ENCODE measurements at regions not wholly inside any gene's neighbourhood (a gene's known extent, or its start where the extent isn't known, plus 50 kb on each side); places are given as distances from the start of the nearest gene placed in this dataset.

DNA sequence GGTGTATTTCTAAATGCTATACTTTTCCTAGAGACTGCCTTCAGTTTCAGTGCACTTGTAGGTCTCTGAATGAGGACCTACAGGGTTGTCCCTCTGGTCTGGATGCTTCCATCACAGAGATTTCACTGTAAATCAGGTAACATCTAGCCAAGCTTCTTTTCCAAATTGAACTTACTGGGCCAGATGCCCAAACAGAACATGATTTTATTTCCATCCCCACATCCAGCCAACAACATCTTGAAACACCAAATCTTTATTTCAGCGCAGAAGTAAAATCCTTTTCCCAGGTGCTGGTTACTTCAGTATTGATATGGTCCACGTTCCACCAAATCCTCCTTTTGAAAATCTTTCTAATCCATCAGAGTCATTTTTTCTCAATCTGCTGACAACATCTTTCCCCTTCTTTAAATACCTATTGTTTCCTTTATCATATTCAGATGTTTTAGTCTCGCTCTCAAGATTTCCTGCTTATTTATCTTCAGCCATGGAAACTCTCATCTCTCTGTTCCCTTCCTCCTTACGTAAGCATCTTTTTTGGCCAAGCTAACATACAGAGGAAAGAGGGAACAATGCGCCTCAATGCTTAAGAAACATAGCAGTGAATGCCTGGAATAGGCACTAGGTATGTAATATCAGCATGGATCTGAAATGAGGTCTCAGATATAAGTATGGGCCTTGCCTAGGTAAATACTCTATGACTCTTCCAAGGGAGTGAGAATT is 201.2 kb upstream of the MTNR1B start:
- DNase-seq = no peak

DNA sequence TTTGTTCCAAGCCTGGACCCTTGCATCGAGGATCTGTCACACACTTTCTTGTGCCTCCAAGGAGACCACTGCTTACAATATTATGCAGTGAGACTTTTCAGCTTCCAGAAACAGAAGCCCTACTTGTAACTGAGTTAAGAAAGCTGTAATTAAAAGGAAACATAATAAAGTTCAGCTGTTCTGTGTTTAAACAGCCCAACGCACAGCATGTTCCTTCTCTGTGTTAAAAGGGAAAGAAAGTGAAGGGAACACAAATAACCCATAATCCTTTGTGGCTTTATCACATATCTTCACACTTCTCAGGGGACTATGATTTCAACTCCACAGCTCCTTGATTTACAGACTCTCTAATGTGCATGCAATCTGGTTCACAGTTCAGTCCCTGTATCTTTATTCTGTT is 200.3 kb upstream of the MTNR1B start:
- no peak for DNase-seq

DNA sequence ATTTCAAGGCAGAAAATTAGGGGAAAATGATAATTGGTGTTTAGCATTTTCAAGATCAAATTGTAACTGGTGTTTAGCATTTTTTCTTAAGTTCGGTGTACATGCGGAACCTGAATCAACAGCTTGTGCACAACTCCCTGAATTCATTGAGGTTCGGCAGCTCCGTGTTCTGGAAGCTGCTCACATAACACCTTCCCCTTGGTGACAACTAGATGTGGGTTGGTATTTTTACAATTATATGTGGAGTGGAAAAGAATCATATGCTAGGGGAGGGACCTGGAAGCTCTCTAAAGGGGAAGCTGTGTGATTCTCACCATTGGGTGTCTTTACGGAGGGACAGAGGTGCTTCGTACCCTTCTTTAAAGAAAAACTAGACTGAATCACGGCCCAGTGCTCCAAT is 199.0 kb upstream of the MTNR1B start:
- DNase-seq = no peak

DNA sequence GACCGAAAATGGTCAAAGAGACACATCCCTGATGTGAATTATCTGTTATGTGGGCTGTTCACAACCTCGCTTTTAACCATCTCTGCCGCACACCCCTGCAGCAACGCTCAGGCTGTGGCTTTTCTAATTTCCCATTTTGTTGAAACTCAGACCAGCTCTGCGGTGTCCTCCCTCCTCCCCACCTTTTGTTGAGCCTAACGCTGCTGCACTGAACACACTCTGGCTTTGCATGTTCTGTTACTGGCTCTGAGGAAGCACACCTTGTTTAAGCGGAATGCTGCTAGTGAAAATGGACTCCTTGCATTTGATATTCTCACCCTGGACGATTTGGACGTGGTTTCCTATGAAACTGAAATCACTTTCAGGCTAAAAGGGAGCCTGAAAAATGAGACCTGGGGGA is 198.5 kb upstream of the MTNR1B start:
- DNase-seq = peak; percentile 7

DNA sequence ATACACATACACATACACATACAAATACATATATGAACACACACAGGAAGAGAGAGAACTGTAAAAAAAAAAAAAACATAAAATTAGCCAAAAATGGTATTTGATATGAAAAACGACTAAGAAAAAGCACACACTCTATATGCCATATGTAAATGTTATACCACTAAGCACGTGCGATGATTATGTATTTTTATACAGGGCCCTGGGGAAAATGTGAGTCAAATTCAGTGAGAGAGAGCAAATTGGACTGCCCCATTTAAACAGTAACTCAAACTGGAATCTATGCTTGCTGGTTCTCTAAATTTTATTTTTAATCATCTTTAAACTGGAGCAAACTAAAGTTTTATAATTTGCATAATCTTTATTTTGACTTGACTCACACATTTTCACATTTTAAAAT is 197.8 kb upstream of the MTNR1B start:
- DNase-seq = no peak

DNA sequence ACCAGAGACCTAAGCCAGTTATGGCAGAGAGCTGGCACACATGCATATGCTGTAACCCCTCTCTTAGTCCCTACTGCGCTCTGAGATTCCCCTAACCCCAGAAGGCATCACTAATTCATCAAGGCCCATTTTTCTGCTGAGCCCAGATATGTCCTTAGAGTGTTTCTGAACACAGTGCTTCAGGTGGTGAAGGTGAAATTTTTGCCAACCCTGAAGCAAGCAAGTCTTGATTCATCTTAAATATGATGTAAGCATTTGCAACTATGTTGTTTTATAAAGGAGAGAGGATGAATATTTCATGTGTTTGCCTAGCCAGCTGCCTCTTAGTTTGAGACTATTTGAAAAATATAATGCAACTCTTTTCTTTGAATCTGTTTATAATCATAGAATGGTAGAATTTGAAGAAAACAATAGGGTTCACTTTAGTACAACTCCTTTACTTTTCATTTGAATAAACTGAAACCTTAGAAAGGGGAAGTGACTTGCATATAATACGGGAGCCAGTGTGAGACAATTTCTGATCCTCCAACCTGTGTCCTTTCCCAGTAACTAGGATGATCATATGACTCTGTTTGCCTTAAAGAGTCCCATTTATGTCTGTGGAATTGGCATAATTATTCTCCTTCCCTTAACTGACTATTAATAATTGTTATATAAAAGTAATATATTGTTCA is 194.3 kb upstream of the MTNR1B start:
- no peak for DNase-seq

DNA sequence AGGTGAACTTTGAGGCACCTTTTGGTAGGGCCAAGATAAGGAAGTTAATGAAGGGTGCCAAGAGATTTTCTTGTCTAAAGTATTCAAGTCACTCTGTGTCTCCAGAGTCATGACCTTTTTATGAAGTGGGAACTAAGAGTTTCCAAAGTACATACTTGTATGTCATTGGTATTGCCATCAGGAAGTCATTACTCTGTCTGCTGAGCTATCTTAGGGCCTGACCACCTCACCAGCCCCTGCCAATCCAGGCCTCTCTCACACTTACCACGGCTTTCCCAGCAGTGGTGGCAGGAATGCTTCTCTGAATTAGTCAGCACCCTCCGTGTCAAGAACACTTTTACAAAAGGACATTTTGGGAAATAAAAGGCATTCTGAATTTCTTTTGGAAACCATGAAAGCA is 192.8 kb upstream of the MTNR1B start:
- DNase-seq = no peak

DNA sequence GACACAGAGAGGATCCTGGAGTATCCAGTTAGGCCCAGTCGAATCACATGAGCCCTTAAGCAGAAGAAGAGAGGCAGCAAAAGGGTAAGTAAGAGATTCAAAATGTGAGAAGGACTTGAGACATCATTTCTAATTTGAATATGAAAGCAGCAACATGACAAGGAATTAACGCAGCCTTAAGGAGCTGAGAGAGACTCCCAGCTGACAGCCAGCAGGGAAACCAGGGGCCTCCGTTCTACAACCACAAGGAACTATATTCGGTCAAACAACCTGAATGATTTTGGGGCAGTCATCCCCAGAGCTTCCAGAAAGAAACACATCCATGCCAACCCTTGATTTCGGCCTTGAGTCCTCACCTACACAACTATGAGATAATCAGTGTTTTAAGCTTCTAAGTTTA is 189.7 kb upstream of the MTNR1B start:
- DNase-seq = no peak

DNA sequence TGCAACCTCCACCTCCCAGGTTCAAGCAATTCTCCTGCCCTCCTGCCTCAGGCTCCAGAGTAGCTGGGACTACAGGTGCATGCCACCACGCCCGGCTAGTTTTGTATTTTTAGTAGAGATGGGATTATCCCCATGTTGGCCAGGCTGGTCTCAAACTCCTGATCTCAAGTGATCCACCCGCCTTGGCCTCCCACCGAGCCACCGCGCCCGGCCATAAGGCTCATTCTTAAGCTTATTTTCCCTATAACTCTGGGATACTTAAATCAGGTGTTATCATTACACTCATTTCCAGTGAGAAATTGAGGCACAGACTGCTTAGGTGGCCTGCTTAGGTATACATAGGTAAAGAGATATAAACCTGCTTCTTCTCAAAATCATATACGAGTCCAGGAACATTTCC is 188.3 kb upstream of the MTNR1B start:
- no peak for DNase-seq

DNA sequence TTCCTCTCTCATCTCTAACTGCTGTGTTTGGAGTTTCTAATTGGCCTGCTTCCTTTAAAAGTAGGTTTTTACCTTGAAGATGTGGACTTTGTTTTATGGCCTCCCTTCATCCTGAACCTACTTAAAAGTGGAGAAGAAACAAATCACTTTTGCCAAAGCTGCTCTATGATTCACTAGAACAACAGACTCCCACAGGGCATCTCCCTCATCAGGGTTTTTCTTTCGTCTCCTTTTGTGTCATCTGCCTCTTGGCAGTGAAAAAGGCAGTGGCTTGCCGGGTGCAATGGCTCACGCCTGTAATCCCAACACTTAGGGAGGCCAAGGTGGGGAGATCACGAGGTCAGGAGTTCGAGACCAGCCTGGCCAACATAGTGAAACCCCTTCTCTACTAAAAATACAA is 186.6 kb upstream of the MTNR1B start:
- no peak for DNase-seq

DNA sequence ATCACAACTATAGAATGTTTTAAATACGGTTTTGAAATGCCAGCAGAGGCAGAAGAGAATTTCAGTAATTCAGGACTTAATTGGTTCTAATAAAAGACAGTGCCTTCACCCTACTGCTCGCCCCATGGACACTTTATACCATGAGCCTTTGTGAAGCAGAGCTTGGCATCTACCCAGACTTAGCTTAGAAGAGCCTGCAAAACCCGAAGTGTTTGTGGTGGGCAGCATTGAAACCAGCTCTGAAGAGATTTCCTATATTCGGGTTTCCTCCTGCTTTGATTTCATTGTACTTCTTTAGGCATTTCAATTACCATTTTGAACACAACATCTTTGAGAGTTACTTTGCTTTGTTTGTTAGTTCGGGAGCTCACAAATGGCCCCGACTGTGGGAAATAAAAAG is 185.1 kb upstream of the MTNR1B start:
- no peak for DNase-seq

DNA sequence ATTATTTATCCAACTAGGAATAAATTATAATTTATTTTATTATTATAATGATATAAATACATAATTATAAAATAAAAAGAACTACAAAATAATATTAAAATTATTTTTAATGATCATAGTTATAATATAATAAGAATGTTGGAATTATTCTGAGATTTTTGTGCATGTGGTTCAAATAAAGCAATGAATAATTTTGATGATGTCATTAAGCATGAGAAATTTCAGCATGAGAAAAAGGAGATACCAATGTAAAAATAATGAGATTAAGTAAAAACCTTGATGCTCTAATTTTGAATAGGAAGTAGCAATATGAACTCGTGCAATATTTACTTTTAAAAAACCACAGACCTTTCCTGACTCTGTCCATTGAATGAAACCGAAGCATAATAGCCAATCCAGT is 181.8 kb upstream of the MTNR1B start:
- no peak for DNase-seq

DNA sequence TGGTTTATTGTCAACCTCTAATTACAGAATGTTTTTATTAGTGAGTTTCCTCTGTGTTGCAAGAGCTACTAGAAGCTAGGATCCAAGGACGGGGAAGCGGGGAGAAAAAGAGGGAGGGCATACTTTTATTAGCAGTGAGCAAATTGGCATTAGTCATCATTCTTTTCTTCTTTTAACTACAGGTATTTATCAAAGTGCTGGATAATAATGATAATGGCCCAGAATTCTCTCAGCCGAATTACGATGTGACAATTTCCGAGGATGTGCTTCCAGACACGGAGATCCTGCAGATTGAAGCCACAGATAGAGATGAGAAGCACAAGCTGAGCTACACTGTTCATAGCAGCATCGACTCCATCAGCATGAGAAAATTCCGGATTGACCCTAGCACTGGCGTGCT is 179.7 kb upstream of the MTNR1B start:
- no peak for DNase-seq

DNA sequence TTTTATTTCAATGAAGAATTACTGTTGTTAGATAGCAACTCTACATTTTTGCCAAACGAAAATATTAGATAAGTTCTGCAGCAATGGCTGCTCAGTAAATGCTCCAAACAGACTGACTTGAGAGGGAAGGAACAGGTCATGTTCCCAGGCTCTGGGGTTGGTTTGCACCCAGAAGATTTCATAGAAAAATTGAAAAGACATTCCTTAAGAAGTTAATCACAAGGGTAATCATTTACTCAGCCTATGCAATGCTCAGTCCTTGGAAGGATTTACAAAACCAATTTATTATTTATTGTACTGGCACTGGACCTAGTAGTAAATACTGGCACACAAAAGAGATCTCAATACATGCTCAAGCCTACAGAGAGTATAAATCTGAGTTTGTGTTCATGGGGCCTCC is 179.1 kb upstream of the MTNR1B start:
- DNase-seq = no peak

DNA sequence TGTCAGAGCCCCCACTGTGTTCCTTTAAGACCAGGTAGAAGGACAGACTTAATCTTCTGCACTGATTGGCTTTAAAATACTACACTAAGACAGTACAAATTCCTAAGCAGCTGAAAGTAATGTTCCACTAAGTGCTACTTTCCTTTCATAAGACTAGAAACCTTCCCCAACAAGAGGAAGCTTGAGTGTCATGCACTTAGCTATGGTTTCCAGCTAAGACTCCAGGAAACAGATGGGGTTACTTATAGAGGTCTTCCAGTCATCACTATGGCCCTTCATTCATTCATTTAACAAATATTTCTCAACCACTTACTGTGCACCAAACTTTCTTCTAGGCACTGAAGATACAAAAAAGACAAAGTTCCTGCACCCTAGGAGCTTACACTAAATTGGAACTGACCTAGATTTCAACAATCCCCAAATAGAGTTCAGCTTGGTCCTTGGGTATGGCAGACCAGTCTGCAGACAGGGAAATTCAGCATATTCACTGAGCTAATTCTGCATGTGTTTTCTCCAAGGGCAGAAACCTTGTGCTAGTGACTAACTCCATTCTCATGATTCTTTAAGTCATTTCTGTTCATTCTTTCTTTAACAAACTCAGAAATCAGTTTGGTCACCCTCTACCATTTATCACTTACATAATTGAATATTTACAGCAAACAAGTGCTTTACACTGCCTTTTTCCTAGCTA is 178.4 kb upstream of the MTNR1B start:
- DNase-seq = no peak

DNA sequence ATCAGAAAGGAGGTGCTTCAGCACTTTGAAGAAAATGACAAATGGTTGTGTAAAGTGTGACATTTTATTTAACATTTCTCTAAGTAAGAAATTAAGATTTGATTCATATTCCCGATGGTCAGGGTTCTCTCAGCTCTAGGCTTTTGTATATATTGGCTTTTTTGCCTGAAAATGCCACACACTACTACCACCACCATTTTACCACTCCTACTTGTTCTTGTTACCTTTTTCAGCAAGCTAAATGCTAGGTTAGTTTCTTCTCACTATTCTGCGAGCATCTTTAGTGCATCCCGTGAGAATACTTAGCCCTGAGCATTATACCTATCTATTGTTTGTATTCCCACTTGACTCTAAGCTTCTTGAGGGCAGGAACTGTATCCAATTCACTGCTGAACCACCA is 177.6 kb upstream of the MTNR1B start:
- DNase-seq = no peak

DNA sequence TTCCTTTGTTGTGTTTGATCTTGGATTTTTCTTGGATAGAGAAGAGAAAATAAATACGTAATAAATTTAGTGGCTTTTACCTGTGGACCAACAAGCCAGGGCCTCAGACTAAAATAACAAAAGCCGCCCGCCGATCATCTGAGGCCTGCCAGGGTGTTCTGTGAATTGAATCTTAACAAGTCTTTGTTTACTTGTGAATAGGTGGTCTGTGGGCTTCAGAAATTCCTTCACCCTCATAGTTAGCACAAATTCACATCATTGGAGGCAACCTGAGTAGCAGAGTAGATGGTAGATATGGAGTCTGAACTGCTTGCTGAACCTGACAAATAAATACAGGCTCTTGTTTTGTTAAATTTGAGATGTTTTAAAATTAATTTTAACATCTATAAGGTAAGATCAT is 176.3 kb upstream of the MTNR1B start:
- DNase-seq = no peak

DNA sequence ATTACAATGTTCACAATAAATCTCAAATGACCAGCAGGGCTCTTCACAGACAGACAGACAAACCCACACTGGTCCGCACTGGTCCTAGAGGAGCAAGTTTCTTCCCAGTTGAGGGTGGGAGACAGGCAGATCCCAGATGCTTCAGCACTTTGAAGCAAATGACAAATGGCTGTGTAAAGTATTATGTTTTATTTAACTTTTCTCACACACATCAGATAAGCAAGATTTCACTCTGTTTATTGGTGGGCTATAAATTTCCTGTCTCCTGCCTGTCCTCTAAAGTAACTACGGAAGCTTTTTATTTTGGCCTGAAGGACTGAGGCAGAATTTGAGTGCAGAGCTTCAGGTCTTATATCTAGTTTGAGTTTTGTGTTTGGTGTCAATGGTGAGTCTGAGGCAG is 174.7 kb upstream of the MTNR1B start:
- DNase-seq = no peak

DNA sequence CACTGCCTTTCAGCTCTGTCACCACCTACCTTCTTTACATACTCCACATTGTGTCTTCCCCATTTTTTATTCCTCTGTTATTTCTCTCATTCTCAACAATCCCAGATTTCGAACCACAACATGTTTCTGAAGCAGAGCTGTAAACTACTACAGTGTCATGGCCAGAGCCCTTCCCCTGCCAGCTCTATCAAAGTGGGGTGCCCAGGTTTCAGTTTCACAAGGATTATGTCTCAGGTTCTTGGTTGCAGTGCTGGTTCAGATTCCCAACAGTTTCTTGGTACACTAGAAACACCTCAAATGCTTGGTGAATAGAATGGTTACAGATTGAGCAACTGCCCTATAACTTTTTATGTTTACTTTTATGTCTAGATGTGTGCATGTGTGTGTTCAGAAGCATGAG is 172.7 kb upstream of the MTNR1B start:
- DNase-seq = no peak

DNA sequence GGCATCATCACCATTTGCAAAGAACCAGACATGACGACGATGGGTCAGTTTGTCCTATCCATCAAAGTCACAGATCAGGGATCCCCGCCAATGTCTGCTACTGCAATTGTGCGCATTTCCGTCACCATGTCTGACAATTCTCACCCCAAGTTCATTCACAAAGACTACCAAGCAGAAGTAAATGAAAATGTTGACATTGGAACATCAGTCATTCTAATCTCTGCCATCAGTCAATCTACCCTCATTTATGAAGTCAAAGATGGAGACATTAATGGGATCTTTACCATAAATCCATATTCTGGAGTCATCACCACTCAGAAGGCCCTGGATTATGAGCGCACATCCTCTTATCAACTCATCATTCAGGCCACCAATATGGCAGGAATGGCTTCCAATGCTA is 171.6 kb upstream of the MTNR1B start:
- no peak for DNase-seq

DNA sequence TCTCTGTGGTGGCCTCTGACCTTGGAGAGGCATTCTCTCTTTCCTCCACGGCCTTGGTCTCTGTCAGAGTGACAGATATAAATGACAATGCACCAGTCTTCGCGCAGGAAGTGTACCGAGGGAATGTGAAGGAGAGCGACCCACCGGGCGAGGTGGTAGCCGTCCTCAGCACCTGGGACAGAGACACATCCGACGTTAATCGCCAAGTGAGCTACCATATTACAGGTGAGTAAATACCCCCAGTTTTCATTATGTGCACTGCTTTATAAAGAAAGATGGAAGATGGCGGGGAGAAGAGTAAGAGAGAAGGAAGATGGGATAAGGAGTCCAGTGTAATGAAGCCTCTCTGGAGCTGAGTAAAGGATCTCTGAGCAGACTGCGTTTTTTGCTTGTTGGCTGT is 167.8 kb upstream of the MTNR1B start:
- no peak for DNase-seq

DNA sequence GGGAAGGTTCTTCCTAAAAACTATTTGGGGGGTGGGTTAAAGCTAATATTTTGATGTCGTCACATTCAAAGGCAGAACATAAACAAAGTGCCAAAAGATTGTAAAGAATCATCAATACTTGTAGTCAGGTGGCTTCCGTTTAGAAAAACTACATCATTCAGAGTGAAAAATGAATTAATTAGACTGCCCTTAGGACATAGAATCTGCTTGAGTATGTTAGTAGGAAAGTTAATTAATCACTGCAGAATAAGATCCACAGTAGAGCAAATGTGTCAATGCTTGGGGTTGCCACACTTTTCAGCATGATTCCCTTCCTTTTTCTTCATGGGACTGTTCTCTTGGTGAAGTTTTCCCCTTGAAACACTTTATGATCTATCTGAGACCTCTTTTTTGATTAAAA is 166.8 kb upstream of the MTNR1B start:
- no peak for DNase-seq

DNA sequence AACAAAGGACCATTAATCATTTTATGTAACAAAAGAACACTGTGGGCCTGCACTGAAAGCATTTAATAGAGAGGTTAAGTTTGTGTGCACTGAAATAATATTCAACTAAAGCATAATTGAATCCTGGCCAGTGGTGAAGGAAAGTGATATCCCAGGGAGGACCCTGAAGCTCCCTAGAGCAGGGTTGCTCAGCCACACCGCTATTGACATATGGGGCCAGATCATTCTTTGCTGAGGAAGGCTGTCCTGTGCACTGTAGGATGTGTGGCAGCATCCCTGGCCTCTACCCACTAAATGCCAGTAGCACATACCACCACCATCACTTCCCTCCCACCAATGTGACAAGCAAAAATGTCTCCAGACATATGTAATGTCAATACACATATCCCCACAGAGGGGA is 166.1 kb upstream of the MTNR1B start:
- no peak for DNase-seq

DNA sequence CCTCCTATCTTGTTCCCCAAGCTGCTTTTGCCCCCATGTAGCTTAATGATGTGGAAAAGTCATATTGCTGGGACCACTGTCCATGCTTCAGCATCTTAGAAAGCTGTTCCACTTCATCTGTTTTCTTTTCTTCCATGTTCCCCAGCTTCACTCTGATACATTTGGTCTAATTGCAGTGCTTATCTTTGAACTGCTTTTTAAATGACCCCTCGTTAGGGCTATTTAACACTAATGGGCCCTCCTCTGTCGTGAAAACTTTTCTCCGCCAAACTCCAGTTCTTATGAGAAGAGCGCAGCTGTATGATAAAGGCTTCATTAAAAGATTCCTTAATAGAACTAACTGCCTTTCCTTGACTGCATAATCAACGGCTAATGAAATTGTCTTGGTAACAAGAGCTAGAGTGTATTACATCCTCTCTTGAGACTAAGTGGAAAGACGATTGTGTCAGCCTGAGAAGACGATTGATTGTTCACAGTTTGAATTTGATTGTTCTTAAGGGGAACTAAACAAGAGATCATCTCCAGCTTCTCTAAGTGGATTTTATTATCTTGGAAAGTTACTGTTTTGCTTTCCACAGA is 165.0 kb upstream of the MTNR1B start:
- DNase-seq = no peak

All from GDM1 (cell line).